ENCODE measurements at regions not wholly inside any gene's neighbourhood (a gene's known extent, or its start where the extent isn't known, plus 50 kb on each side); places are given as distances from the start of the nearest gene placed in this dataset.
A peak's percentile ranks its signal among the peaks of the same experiment; 100 is the strongest.

- H3K4me3 ChIP-seq (ENCODE audit: low read depth, low read length) = no peak overlapping the region
- in situ Hi-C loops (cut with HindIII; ENCODE audit: low sequenced_read_pairs) = no loop called here
- TF ChIP-seq, protein P1, sequence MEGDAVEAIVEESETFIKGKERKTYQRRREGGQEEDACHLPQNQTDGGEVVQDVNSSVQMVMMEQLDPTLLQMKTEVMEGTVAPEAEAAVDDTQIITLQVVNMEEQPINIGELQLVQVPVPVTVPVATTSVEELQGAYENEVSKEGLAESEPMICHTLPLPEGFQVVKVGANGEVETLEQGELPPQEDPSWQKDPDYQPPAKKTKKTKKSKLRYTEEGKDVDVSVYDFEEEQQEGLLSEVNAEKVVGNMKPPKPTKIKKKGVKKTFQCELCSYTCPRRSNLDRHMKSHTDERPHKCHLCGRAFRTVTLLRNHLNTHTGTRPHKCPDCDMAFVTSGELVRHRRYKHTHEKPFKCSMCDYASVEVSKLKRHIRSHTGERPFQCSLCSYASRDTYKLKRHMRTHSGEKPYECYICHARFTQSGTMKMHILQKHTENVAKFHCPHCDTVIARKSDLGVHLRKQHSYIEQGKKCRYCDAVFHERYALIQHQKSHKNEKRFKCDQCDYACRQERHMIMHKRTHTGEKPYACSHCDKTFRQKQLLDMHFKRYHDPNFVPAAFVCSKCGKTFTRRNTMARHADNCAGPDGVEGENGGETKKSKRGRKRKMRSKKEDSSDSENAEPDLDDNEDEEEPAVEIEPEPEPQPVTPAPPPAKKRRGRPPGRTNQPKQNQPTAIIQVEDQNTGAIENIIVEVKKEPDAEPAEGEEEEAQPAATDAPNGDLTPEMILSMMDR (IDR thresholded peaks at IDR 0.05; ENCODE audit: low read depth, low read length) = no peak
- no peak for DNase-seq (ENCODE audit: low read depth, low spot score)
Observed at GRCh38 chr11:23490557-23491235, 630.4 kb upstream of the CCDC179 start.

- DNase-seq (ENCODE audit: low read depth, low spot score) = no peak
- H3K4me3 ChIP-seq (ENCODE audit: low read depth, low read length) = no peak overlapping the region
- in situ Hi-C loops (cut with HindIII; ENCODE audit: low sequenced_read_pairs) = no loop called here
- TF ChIP-seq, protein P1 (IDR thresholded peaks at IDR 0.05; ENCODE audit: low read depth, low read length) = no peak
Observed at GRCh38 chr11:23494981-23495380, 634.7 kb upstream of the CCDC179 start.

GRCh38 chr11:23496340-23496739, 636.1 kb upstream of the CCDC179 start:
- H3K4me3 ChIP-seq (ENCODE audit: low read depth, low read length) = no peak overlapping the region
- in situ Hi-C loops (cut with HindIII; ENCODE audit: low sequenced_read_pairs) = no loop called here
- TF ChIP-seq, protein P1 (IDR thresholded peaks at IDR 0.05; ENCODE audit: low read depth, low read length) = no peak
- no peak for DNase-seq (ENCODE audit: low read depth, low spot score)

DNA sequence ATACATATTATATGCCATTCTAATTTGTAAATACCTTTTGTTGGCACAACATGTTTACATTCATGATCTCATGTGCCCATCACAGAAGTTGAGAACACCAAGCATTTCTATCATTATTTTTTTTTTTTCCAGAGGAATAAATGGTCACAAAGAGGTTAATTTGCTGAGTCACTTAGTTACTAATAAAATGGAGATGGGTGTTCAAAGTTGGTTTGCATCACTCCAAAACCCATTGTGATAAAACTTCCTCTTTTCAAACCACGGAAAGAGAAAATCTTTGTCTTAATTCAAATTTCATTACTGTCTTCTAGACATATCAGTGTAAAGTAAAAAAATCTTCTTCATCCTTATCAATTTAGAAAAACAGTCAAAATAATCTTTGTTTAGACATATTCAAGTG, 636.8 kb upstream of the CCDC179 start:
- no peak overlapping the region for H3K4me3 ChIP-seq (ENCODE audit: low read depth, low read length)
- no peak for DNase-seq (ENCODE audit: low read depth, low spot score)
- in situ Hi-C loops (cut with HindIII; ENCODE audit: low sequenced_read_pairs) = no loop called here
- TF ChIP-seq, protein P1 (IDR thresholded peaks at IDR 0.05; ENCODE audit: low read depth, low read length) = no peak

GRCh38 chr11:23502389-23502788, 642.1 kb upstream of the CCDC179 start:
- TF ChIP-seq, protein P1 (IDR thresholded peaks at IDR 0.05; ENCODE audit: low read depth, low read length) = no peak
- in situ Hi-C loops (cut with HindIII; ENCODE audit: low sequenced_read_pairs) = no loop called here

GRCh38 chr11:23502826-23503225, 642.6 kb upstream of the CCDC179 start:
- TF ChIP-seq, protein P1 (IDR thresholded peaks at IDR 0.05; ENCODE audit: low read depth, low read length) = no peak
- no peak overlapping the region for H3K4me3 ChIP-seq (ENCODE audit: low read depth, low read length)
- in situ Hi-C loops (cut with HindIII; ENCODE audit: low sequenced_read_pairs) = no loop called here
- DNase-seq (ENCODE audit: low read depth, low spot score) = peak; percentile 14

More at GRCh38 chr11:23502389-23502788, 642.1 kb upstream of the CCDC179 start:
- no peak for DNase-seq (ENCODE audit: low read depth, low spot score)
- no peak overlapping the region for H3K4me3 ChIP-seq (ENCODE audit: low read depth, low read length)
